ENCODE measurements at regions not wholly inside any gene's neighbourhood (a gene's known extent, or its start where the extent isn't known, plus 50 kb on each side); places are given as distances from the start of the nearest gene placed in this dataset.
"Not testable (repeated sequence)": the region's sequence is repeated elsewhere in the genome, so short reads cannot be mapped to it uniquely, and the experiment has no call there.

DNA sequence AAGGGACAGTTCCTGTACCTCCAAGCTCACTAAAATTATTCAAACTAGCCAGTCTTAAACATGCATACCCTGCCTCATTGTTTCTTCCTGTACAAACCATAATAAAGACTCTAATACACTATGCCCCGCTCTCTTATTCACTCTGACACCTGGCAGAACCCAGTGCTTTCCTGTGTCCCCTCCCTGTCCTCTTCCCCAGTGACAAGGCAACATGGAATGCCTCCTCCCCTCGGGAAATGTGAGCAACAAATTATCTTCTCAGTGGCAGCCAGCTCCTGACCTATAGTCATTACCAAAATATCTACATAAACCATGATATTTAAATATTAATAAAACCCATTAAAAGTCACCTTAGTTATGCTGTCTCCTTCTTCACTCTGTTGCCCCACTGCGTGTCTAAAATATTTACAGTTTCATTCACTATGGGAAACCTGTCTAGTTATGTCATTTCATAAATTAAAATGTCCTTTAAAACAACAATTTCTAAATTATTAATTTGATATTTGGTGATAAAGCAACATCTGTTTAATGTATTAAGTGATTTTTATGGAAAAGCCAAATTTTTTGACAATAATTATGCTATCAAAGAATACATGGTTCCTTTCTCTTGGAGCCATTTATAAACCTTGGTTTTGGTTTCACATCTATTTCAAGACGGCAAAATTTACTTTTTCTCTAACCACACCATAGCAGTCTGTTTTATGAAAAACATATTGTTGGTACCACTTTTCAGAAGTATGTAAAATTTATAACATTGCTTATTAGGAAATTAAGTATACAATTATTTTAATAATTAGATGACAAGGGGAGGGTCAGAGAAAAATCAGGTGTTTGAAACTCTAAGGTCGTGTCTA lies 1355.2 kb downstream of the XPNPEP1 start:
- DNase-seq, result no peak

DNA sequence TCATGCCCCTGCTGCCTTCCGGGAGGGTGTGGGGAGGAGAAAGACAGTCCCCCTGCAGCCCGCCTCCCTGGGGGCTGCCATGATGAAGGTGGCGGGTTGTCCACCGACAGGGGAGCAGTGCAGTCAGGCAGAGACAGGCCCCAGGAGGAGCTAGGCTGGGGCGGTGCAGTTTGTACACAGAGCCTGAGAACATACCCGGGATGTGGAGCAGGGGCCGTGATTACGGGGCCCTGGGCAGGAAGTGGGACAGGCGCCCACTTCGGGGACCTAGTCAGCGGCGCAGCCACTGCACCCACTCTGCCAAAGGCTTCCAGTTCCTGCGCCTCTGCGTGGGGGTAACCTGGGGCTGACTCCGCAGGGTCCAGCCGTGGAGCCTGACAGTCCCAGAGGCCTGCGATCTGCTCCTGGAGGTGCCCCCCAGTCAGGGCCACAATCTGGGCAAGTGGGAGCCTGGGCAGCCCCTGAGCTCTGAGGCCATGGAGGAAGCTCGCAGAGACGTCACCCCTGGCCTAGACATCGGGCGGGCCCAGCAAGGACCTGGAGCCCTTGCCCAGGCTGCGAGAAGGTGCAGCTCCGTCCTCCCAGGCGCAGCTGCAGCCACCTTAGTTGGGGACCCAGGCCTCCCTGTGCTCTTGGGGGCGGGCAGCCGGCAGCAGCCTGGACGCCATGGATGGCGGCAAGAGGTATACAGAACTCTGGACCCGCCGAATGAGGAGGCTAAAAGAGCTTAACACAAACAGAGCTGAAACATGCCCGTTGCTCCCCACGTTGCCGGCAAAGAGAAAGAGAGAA lies 1356.8 kb downstream of the XPNPEP1 start:
- DNase-seq, result no peak

DNA sequence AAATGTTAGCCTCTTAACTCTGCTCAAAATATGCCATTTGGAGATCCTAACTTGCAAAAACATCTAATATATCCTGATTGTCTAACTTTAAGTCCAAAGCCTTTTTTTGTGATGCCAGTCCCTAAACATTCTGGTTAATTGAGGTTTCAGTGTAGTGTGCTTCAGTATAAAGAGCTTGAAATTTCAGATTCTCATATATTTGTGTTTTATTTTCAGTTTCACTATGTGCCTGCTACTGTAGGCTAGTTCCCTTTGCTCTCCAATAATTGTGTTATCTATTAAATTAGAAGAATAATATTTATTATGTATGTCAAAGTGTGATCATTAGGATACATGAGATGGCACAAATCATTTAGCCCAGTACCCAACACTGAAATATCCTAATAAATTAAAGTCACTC lies 1361.2 kb downstream of the XPNPEP1 start:
- DNase-seq, result no peak

DNA sequence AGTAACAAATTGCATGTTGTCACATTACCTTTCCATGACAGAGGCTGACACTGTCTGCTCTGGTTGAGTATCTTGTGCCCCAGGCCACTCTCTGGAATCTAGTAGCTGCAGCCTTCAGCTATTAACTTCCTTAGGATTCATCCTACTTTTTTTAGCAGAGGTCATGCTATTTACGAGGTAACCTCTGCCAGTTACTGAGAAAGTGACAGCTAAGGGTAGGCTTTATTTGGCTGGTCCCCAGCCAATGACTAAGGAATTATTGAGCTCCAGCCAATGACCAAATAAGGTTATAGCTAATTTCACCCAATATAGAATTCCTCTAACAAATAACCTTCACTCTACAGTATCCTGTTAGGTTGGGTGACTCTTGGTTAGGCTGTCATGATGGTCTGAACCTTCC lies 1361.7 kb downstream of the XPNPEP1 start:
- peak in 1 of 2 experiments; percentile 4 for DNase-seq

DNA sequence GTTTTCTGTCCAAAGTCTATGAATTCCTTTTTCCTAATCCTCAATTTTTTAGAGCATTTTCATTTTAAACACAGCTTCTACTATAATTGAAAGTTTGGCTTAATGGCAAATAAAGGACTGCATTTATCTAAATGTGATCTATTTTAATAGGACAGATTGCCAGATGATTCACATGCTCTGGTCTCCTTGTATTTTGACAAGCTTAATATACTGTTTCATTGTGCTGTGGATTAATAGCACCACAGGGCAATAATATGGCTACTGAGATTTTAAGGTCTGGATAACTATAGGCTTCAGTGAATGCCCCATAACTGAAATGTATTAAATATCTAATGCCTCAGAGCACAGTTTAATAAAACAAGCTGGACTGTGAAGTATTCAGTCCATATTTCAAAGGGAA lies 1362.8 kb downstream of the XPNPEP1 start:
- no peak for DNase-seq

DNA sequence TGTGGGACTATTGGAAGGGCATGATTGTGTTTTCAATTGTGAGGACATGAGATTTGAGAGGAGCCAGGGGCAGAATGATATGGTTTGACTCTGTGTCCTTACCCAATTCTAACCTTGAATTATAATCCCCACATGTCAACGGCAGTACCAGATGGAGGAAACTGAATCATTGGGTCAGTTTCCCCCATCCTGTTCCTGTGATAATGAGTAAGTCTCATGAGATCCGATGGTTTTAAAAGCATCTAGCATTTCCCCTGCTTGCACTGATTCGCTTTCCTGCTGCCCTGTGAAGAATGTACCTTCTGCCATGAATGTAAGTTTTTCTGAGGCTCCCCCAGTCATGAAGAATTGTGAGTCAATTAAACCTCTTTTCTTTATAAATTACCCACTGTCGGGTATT lies 1367.1 kb downstream of the XPNPEP1 start:
- DNase-seq, result no peak

DNA sequence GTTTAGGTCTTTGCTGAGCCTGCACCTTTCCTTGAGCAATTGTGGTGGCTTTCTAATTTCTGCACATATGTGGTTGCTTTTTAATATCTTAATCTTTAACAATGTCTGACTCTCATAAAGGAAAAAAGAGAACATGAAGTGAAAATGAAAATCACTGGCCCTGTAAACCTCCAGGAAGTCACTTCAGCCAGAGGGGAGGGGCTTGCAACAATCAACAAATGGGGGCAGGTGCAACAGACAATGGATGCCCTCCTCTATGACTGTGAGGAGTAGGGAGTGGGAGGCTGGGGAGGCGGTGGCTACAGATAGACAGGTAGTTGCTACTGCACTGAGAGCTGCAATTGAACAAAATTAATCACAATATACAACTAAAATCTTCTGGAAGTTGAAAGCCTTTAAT lies 1377.4 kb downstream of the XPNPEP1 start:
- no peak for DNase-seq

DNA sequence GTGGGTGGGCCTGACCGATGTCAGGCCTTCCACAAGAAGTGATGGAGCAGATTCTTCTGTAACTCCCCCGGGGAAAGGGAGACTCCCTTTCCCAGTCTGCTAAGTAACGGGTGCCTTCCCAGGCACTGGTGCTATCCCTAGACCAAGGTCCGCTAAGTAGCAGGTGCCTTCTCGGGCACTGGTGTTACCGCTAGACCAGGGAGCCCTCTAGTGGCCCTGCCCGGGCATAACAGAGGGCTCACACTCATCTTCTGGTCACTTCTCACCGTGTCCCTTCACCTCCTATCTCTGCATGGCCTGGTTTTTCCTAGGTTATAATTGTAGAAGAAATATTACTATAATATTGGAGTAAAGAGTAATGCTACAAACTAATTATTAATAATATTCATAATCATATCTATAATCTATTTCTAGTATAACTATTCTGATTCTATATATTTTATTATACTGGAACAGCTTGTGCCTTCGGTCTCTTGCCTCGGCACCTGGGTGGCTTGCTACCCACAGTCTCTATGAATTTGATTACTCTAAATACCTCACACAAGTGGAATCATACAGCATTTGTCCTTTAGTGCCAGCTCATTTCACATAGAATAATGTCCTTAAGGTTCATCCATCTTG lies 1378.7 kb downstream of the XPNPEP1 start:
- DNase-seq, result peak in 1 of 2 experiments; percentile 50

DNA sequence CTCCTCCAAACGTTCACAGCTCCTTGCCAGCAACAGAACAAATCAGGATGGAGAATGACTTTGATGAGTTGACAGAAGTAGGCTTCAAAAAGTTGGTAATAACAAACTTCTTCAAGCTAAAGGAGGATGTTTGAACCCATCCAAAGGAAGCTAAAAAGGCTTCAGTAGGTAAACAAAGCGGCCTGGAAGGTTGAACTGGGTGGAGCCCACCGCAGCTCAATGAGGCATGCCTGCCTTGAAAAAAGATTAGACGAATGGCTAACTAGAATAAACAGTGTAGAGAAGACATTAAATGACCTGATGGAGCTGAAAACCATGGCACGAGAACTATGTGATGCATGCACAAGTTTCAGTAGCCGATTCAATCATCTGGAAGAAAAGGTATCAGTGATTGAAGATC lies 1369.0 kb upstream of the SORCS1 start:
- not testable (repeated sequence) for DNase-seq

DNA sequence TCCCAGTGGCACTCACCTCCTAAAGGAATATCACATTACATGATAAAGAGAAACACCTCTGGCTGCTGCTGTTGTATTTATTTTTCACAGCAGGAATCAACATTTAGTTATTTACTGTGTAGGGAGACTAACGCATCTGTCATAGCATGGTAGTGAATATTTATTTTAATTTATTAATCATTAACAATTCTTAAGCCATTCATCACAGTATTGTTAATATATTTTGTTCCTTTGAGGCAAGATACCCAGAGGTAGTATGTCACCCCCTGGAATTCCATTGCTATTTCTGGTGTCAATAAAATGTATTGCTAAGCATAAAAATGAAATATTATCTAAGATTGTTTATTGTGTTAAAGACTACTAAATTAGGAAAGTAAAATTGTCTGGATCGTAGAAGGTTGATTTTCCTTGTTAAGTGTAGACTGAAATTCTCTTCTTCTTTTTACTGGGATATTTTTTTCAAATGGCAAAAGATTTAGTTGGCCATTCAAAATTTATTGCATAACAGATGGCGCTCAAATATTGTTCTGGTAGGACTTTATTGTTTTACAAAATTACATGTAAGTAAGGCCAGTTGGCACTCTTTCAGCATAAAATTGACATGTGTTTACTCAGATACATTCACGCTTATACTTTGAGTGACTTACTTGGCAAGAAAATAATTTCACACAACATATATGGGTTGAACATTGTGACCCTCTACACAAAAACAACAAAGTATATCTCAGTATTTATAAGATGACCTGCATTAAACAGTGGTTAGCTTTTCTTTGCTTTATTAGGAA lies 1358.7 kb upstream of the SORCS1 start:
- peak in 1 of 2 experiments; percentile 14 for DNase-seq

DNA sequence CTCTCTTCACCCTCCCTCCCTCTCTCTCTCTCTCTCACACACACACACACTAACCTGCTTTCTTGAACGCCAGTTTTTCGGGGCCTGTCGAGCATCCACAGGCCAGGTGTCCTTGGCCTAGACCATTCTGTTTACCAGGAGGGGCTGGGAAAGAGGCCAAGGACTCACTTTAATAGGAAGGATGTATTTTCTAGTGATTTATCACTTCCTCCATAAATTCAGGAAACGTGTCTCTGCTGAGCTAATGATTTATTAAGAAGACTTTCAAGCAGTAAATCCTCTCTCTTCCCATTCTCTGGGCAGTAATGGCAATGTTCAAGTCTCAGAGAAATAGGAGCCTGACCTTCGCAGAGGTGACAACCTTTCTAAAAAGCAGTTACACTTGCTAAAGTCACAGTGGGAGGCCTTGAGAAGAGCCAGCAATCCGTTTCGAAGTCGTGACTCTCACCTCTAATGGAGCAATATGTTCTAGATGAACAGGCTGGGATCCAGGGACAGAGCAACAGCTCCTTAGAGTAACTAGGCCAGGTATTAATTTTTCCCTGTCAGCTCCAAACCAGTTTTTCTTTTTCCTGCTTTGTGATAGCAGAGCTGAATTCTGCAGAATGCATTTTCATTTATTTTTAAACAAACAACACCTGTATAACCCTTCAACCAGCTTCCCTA lies 1357.5 kb upstream of the SORCS1 start:
- DNase-seq, result no peak

DNA sequence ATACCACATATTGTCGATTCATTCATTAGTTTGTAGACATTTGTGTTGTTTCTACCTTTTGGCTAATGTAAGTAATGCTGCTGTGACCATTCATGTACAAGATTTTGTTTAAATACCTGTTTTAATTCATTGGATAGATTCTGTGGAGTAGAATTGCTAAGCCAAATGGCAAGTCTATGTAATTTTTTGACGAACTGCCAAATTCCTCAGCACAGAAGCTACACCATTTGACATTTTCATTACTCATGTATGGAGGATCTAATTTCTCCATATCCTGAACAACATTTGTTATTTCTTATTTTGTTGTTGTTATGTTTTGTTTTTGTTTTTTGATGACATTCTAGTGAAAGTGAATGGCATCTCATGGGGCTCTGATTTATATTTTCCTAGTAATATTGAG lies 1351.3 kb upstream of the SORCS1 start:
- DNase-seq, result no peak

DNA sequence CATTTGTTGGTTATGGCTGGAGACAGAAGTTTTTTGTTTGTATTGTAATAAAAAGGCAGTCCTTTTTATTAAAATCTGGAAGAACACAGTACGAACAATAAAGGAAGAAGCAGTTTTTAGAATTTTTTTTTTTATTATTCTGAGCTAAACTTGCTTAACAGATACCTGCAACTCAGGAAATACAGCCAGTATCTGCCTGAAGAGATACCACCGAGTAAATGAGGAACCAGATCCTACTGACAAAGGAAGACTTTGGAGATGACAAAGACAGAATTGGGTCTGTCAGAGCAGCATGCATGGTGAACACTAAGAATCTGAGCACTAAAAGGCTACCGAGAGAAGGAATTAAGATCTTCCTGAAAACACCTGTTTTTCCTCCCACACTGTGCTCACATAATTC lies 1335.9 kb upstream of the SORCS1 start:
- no peak for DNase-seq

DNA sequence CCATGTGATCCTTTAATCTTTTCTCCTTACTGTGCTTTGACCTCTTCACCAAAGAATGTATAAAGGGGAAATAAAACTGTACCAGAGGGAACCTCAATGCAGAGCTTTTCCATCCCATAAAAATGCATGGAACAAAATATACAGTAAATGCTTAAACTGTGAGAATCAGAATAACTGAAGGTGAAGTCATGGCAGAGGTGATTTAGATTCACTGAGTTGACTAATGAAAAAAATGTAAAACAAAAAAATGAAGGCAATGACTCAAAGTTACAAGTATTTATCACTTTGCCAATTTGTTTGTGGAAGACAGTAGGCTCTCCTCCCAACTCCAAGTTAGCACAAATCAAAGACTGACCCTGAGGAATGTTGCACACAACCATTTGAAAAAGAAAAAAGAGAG lies 1331.6 kb upstream of the SORCS1 start:
- DNase-seq, result no peak

DNA sequence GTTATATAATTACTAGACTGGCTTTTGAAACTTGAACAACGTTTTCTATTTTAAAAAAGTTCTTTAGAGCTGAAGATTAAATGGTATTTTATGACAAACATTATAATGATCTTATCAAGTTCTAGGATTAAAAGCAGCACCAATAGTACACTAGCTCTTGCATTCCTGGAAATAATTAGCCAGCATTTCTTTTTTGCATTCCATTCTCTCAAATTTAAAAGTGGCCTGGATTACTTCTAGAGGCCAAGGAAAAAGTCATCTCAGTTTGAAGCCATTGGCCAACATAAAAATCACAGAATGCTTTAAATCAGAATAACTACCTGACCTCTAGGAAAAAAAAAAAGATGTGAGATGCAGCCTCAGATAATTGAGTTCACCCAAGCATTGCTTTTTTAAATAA lies 1326.4 kb upstream of the SORCS1 start:
- no peak for DNase-seq

DNA sequence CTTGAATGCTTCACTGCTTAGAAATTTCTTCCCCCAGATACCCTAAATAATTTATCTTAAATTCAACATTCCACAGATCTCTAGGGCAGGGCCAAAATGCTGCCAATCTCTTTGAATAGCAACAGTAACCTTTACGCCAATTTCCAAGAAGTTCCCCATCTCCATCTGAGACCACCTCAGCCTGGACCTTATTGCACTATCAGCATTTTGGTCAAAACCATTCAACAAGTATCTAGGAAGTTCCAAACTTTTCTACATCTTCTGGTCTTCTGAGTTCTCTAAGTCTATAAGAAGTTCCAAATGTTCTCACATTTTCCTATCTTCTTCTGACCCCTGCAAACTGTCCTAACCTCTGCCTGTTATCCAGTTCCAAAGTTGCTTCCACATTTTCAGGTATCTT lies 1306.9 kb upstream of the SORCS1 start:
- DNase-seq, result no peak

DNA sequence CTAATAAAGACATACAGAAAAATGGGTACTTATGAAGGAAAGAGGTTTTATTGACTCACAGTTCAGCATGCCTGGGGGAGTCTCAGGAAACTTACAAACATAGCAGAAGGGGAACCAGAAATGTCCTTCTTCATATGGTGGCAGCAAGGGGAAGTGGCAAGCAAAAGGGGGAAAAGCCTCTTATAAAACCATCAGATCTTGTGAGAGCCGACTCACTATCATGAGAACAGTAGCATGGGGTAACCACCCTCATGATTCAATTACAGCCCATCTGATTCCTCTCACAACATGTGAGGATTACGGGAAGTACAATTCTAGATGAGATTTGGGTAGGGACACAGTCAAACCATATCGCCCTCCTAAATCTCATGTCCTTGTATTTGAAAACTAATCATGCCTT lies 1305.4 kb upstream of the SORCS1 start:
- no peak for DNase-seq

DNA sequence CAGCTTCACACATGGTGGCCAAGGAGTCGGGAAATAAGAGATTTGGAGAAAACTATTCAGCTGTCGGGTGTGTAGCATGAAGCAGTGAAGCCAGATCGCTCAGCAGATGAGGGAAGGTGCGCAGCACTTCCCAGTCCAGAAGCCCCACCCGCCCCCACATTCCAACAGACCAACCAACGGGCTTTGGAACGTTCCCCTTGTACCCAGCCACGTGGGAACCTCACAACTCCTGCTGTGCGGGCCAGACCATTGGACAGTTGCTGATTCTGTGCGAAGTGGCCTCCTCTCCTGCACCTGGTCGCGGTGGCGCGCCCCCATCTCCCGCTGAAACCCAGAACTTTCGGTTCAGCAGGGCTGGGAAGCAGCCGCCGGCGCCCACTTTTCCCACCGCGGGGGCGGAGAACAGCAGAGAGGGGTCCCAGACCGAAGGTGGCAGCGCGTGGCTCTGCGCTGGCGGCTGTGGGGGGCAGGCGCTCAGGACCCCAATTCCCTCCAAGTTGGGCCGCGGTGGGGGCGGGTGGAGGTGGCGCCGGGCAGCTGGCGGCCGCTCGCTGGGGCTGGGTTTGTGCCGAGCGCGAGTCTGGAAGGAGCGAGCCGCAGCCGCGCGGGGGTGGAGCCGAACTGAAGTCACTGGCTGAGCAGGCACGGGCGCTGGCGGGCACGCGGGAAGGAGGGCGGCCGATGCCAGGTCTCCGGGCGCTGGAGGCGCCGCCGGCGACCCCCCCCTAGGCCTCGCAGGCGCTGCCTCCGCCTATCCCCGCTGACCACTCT lies 1301.5 kb upstream of the SORCS1 start:
- peak in 1 of 2 experiments; percentile 23 for DNase-seq

DNA sequence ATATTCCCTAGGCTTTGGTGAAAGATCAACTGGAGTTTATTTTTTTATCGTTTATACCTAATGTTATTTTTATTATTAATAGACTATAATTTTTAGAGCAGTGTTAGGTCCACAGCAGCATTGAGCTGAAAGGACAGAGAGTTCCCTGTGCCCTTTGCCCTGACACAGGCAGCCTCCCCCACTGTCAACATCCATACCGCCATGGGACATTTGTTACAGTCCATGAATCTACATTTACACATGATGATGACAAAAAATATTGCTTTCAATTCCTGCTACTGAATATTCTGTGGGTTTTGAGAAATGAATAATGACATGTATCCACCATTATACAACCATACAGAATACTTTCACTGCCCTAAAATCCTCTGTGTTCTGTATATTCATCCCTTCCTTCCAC lies 1297.5 kb upstream of the SORCS1 start:
- DNase-seq, result no peak

DNA sequence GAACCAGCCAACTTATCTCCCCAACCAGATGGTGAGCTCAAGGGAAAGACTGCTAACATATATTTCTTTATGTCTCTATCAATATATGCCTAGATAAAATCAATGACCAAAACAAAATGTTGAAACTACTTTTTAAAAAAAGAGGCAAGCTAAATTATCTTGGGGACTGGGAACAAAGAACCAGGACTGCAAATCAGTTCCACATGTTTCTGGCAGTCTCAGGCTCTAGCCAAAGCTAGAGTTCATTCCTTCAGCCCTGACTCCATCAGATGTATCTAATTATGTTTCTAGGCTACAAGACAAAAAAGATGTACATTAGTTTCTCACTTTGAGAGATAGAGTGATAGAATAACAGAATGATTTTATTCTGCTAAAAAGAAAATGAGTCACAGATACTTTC lies 1290.3 kb upstream of the SORCS1 start:
- DNase-seq, result no peak

DNA sequence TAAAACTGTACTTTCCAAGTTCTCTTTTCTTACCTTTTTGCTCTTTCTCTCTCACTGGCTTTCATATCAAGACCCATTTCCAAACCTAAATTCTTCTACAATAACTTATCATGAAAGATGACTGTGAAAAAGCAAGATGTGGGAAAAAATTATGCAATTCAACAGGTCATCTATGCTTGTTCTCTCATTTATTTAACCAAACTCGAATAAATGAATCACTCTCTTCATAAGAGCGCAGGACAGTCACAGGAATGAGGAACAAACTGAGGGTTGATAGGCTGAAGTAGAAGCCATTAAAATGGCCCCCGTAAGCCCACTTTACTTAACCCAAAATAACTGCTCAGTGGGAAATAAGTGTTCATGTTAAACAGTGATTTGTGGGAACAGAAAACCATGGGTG lies 1289.7 kb upstream of the SORCS1 start:
- no peak for DNase-seq

DNA sequence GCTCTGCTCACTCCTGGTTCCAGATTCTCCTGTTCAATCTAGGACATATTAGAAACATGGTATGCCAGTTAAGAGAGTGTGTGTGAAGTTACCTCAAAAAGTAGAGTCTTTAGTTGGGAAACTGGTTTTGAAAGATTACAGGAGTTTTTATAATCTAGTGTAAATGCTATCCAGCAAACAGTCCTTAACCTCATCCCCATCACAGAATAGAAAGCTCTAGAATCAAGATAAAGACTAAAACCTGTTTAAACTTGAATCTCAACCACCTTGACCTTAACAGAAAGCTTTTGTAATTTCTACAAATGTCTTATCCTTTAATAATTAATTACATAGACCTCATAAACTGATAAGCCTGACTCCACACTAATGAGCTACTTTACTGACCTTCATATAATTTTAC lies 1288.7 kb upstream of the SORCS1 start:
- DNase-seq, result no peak
